Liver (tissue), 8 donors: ENCODE measurements at regions not wholly inside any gene's neighbourhood (a gene's known extent, or its start where the extent isn't known, plus 50 kb on each side); places are given as distances from the start of the nearest gene placed in this dataset.

Experiments
- DNase-seq: peaks from one replicate; pipeline ENCODE4 v3.0.0-alpha.2; 2017; ENCODE audit warnings: low spot score
- H3K27ac ChIP-seq, 2 donors: one replicate each; pipeline ENCODE4 v1.7.0; 2013; ENCODE audit warnings: inconsistent platforms in 2 of 2, low read length in 2 of 2, control low read depth in 1 of 2, low read depth in 1 of 2, mild to moderate bottlenecking in 1 of 2
- H3K27me3 ChIP-seq, 4 donors: one replicate each; pipeline versions ENCODE4 v1.6.1 to v1.7.0; 2013; ENCODE audit warnings: low read length in 3 of 4, inconsistent platforms in 1 of 4, mild to moderate bottlenecking in 1 of 4, moderate library complexity in 1 of 4; ENCODE audit not compliant: control insufficient read depth in 4 of 4, insufficient read depth in 4 of 4
- H3K36me3 ChIP-seq, 4 donors: one replicate each; pipeline versions ENCODE4 v1.6.1 to v1.7.0; 2013; ENCODE audit warnings: low read length in 3 of 4, mild to moderate bottlenecking in 3 of 4, low read depth in 1 of 4, moderate library complexity in 1 of 4; ENCODE audit not compliant: control insufficient read depth in 4 of 4, insufficient read depth in 3 of 4
- H3K4me1 ChIP-seq, 4 donors: one replicate each; pipeline versions ENCODE4 v1.6.1 to v1.7.0; 2013; ENCODE audit warnings: low read length in 3 of 4, mild to moderate bottlenecking in 3 of 4, moderate library complexity in 1 of 4; ENCODE audit not compliant: control insufficient read depth in 4 of 4, insufficient read depth in 4 of 4
- H3K4me3 ChIP-seq, 3 donors: one replicate each; pipeline versions ENCODE4 v1.6.1 to v1.7.0; 2013; ENCODE audit warnings: low read length in 3 of 3, control low read depth in 1 of 3, low read depth in 1 of 3, mild to moderate bottlenecking in 1 of 3
- H3K9ac ChIP-seq, 2 donors: one replicate each; pipeline ENCODE4 v1.7.0; 2013; ENCODE audit warnings: low read length in 2 of 2, mild to moderate bottlenecking in 2 of 2, moderate library complexity in 2 of 2, control low read depth in 1 of 2, low read depth in 1 of 2
- H3K9me3 ChIP-seq, 4 donors: one replicate each; pipeline versions ENCODE4 v1.6.1 to v1.7.0; 2013; ENCODE audit warnings: low read length in 3 of 4; ENCODE audit not compliant: control insufficient read depth in 4 of 4
- ATF3 ChIP-seq: IDR thresholded peaks from 2 replicates; pipeline ENCODE4 v1.6.1; 2016; ENCODE audit warnings: antibody characterized with exemption
- FOXA1 ChIP-seq: IDR thresholded peaks from 2 replicates; pipeline ENCODE4 v1.6.1; 2016; ENCODE audit warnings: antibody characterized with exemption
- GABPA ChIP-seq, 2 donors: IDR thresholded peaks in 1 of 2; conservative IDR thresholded peaks in 1 of 2; 2 replicates each; pipeline ENCODE4 v1.6.1; 2016; ENCODE audit warnings: antibody characterized with exemption in 2 of 2, mild to moderate bottlenecking in 1 of 2, moderate library complexity in 1 of 2
- HNF4A ChIP-seq, 2 donors: conservative IDR thresholded peaks; 2 replicates each; pipeline ENCODE4 v1.6.1; 2016; ENCODE audit warnings: antibody characterized with exemption in 2 of 2, mild to moderate bottlenecking in 2 of 2
- HNF4G ChIP-seq: IDR thresholded peaks from 2 replicates; pipeline ENCODE4 v1.6.1; 2016; ENCODE audit warnings: antibody characterized with exemption
- NR2F2 ChIP-seq: IDR thresholded peaks from 2 replicates; pipeline ENCODE4 v1.6.1; 2016; ENCODE audit warnings: antibody characterized with exemption
- RAD21 ChIP-seq, 2 donors: IDR thresholded peaks; 2 replicates each; pipeline ENCODE4 v1.6.1; 2016; ENCODE audit warnings: antibody characterized with exemption in 2 of 2, mild to moderate bottlenecking in 2 of 2
- RXRA ChIP-seq, 2 donors: IDR thresholded peaks; 2 replicates each; pipeline ENCODE4 v1.6.1; 2017 to 2018; ENCODE audit warnings: antibody characterized with exemption in 2 of 2, mild to moderate bottlenecking in 1 of 2
- SP1 ChIP-seq: IDR thresholded peaks from 2 replicates; pipeline ENCODE4 v1.6.1; 2018; ENCODE audit warnings: antibody characterized with exemption, mild to moderate bottlenecking
- TAF1 ChIP-seq: conservative IDR thresholded peaks from 2 replicates; pipeline ENCODE4 v1.6.1; 2016; ENCODE audit warnings: antibody characterized with exemption, mild to moderate bottlenecking
- WGBS: extraction: QIAGEN DNeasy Blood & Tissue Kit; methylation state at CpG from one replicate; pipeline ENCODE4 v1.1.7; 2013; 5-methylcytosine and 5-hydroxymethylcytosine counted together
- TF ChIP-seq, protein P1 (sequence below): fragments of 150-350 bp; IDR thresholded peaks from 2 replicates; pipeline ENCODE4 v1.5.1; 2017; ENCODE audit warnings: improper control_type of control experiment, low read depth, low read length; ENCODE audit not compliant: missing input control
- TF ChIP-seq, protein P2 (sequence below): IDR thresholded peaks from 2 replicates; pipeline ENCODE4 v1.6.1; 2016; ENCODE audit warnings: antibody characterized with exemption
- TF ChIP-seq, protein P3 (sequence below): IDR thresholded peaks from 2 replicates; pipeline ENCODE4 v1.6.1; 2016; ENCODE audit warnings: antibody characterized with exemption
- donor health status: healthy.
- donor health status: healthy.
- donor health status: healthy.
- donor health status: healthy.
- donor health status: healthy.

DNA sequence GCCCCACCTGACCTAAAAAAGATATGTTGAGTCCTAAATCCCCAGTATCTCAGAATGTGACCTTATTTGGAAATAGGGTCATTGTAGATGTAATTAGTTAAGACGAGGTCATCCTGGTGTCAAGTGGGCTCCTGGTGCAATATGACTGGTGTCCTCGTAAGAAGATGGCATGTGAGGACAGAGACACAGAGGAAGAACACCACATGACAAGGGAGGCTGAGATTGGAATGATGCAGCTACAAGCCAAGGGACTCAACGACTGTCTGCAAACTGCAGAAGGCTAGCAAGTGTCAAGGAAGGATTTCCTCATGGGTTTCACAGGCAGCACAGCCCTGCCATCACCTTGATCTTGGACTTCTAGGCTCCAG is 100.4 kb upstream of the DAP start:
- no peak overlapping the region for H3K9ac ChIP-seq
- TF ChIP-seq HNF4A (conservative IDR thresholded peaks at IDR 0.05) (no peak), RXRA (IDR thresholded peaks at IDR 0.05) (no peak), RAD21 (IDR thresholded peaks at IDR 0.05) (no peak), TAF1 (no peak), ATF3 (no peak), SP1 (no peak)
- TF ChIP-seq, protein P1, sequence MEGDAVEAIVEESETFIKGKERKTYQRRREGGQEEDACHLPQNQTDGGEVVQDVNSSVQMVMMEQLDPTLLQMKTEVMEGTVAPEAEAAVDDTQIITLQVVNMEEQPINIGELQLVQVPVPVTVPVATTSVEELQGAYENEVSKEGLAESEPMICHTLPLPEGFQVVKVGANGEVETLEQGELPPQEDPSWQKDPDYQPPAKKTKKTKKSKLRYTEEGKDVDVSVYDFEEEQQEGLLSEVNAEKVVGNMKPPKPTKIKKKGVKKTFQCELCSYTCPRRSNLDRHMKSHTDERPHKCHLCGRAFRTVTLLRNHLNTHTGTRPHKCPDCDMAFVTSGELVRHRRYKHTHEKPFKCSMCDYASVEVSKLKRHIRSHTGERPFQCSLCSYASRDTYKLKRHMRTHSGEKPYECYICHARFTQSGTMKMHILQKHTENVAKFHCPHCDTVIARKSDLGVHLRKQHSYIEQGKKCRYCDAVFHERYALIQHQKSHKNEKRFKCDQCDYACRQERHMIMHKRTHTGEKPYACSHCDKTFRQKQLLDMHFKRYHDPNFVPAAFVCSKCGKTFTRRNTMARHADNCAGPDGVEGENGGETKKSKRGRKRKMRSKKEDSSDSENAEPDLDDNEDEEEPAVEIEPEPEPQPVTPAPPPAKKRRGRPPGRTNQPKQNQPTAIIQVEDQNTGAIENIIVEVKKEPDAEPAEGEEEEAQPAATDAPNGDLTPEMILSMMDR = no peak
- TF ChIP-seq, protein P2, sequence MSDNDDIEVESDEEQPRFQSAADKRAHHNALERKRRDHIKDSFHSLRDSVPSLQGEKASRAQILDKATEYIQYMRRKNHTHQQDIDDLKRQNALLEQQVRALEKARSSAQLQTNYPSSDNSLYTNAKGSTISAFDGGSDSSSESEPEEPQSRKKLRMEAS = no peak
- H3K36me3 ChIP-seq = no peaks in the 10 kb centered on the region
- no peak overlapping the region for H3K4me3 ChIP-seq
- 88% methylated on average over 3 of the region's 3 CpGs for WGBS
- no peak for DNase-seq
- H3K27ac ChIP-seq = no peak overlapping the region
- no peaks in the 10 kb centered on the region for H3K9me3 ChIP-seq
- peaks cover 0 to 5% (median 2%) of the 10 kb centered on the region in 4 donors for H3K4me1 ChIP-seq
- H3K27me3 ChIP-seq = peaks cover 0 to 5% (median 0%) of the 10 kb centered on the region in 4 donors

- H3K27me3 ChIP-seq = peaks cover 0 to 5% (median 0%) of the 10 kb centered on the region in 4 donors
- no peak overlapping the region for H3K9ac ChIP-seq
- no peak for TF ChIP-seq RXRA (IDR thresholded peaks at IDR 0.05)
- TF ChIP-seq, protein P1 = no peak
- TF ChIP-seq, protein P2 = no peak
- no peak for TF ChIP-seq TAF1
- no peak for TF ChIP-seq NR2F2
- no peak for TF ChIP-seq HNF4G
- no peak for TF ChIP-seq RAD21 (IDR thresholded peaks at IDR 0.05)
- no peak for TF ChIP-seq HNF4A (conservative IDR thresholded peaks at IDR 0.05)
- no peak for TF ChIP-seq ATF3
- no peak overlapping the region for H3K4me3 ChIP-seq
- no peak overlapping the region for H3K27ac ChIP-seq
- no peak for DNase-seq
- no peaks in the 10 kb centered on the region for H3K36me3 ChIP-seq
- 92% methylated on average over 4 of the region's 4 CpGs for WGBS
- H3K4me1 ChIP-seq = peaks cover 0 to 5% (median 2%) of the 10 kb centered on the region in 4 donors
- no peaks in the 10 kb centered on the region for H3K9me3 ChIP-seq
These were observed 99.8 kb upstream of the DAP start for GRCh38 chr5:10860645-10861422.

- Histone ChIP-seq H3K27ac (no peak overlapping the region), H3K27me3 (peaks cover 0 to 5% (median 0%) of the 10 kb centered on the region in 4 donors), H3K9me3 (no peaks in the 10 kb centered on the region), H3K4me3 (no peak overlapping the region), H3K9ac (no peak overlapping the region), H3K36me3 (no peaks in the 10 kb centered on the region), H3K4me1 (peaks cover 0 to 5% (median 2%) of the 10 kb centered on the region in 4 donors)
- TF ChIP-seq GABPA (IDR thresholded peaks at IDR 0.05 in 1 of 2, conservative IDR thresholded peaks at IDR 0.05 in 1 of 2) (no peak), FOXA1 (no peak), TAF1 (no peak), ATF3 (no peak)
- TF ChIP-seq, protein P2 = no peak
- TF ChIP-seq, protein P3, sequence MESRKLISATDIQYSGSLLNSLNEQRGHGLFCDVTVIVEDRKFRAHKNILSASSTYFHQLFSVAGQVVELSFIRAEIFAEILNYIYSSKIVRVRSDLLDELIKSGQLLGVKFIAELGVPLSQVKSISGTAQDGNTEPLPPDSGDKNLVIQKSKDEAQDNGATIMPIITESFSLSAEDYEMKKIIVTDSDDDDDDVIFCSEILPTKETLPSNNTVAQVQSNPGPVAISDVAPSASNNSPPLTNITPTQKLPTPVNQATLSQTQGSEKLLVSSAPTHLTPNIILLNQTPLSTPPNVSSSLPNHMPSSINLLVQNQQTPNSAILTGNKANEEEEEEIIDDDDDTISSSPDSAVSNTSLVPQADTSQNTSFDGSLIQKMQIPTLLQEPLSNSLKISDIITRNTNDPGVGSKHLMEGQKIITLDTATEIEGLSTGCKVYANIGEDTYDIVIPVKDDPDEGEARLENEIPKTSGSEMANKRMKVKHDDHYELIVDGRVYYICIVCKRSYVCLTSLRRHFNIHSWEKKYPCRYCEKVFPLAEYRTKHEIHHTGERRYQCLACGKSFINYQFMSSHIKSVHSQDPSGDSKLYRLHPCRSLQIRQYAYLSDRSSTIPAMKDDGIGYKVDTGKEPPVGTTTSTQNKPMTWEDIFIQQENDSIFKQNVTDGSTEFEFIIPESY = no peak
- DNase-seq = no peak
- WGBS = 69% methylated on average over 9 of the region's 9 CpGs
These were observed 99.1 kb upstream of the DAP start for GRCh38 chr5:10860196-10860543.
